ENCODE measurements at regions not wholly inside any gene's neighbourhood (a gene's known extent, or its start where the extent isn't known, plus 50 kb on each side); places are given as distances from the start of the nearest gene placed in this dataset.

GRCh38 chr10:105758209-105758998 is 1117.3 kb downstream of the SORCS3 start:
- no peak for TF ChIP-seq CTCF (IDR thresholded peaks at IDR 0.05)
- no peak for TF ChIP-seq ZFX (IDR thresholded peaks at IDR 0.05; ENCODE audit: borderline replicate concordance)

Data from 22Rv1 (cell line).